GM13977 (cell line): ENCODE measurements at regions not wholly inside any gene's neighbourhood (a gene's known extent, or its start where the extent isn't known, plus 50 kb on each side); places are given as distances from the start of the nearest gene placed in this dataset.

ENCODE experiments used
- DNase-seq: peaks from one replicate; pipeline ENCODE4 v3.0.0; 2012; ENCODE audit warnings: low spot score
- CTCF ChIP-seq: IDR thresholded peaks from 2 replicates; pipeline ENCODE4 v1.5.1; 2012; ENCODE audit warnings: mild to moderate bottlenecking, control low read depth; ENCODE audit not compliant: insufficient read depth; ENCODE audit errors: extremely low read depth, missing control alignments
- in situ Hi-C: fragments of 300-500 bp; cut with MboI; formaldehyde crosslinking; loops from one replicate; pipeline ENCODE4 v1.12.0; 2022; ENCODE audit warnings: low sequenced_read_pairs, low pct_unique_long_range_greater_than_20kb, mixed read lengths, inconsistent platforms; ENCODE audit not compliant: unreplicated experiment

- in situ Hi-C loops: no loop called here
- no peak for DNase-seq
- TF ChIP-seq CTCF: no peak
These were observed 84.3 kb downstream of the NPTX2 start for GRCh38 chr7:98701372-98701771.

- in situ Hi-C loops: no loop called here
- DNase-seq: no peak
- no peak for TF ChIP-seq CTCF
These were observed 84.9 kb downstream of the NPTX2 start for GRCh38 chr7:98702021-98702420.

GRCh38 chr7:98703916-98704315 is 86.8 kb downstream of the NPTX2 start:
- in situ Hi-C loops: no loop called here
- no peak for DNase-seq
- no peak for TF ChIP-seq CTCF

GRCh38 chr7:98705626-98706025 is 88.5 kb downstream of the NPTX2 start:
- DNase-seq: no peak
- TF ChIP-seq CTCF: no peak
- in situ Hi-C loops: no loop called here

GRCh38 chr7:98707076-98707475 is 90.0 kb downstream of the NPTX2 start:
- in situ Hi-C loops: no loop called here
- no peak for DNase-seq
- no peak for TF ChIP-seq CTCF

- in situ Hi-C loops: no loop called here
- TF ChIP-seq CTCF: no peak
- DNase-seq: no peak
These were observed 94.9 kb downstream of the NPTX2 start for GRCh38 chr7:98711945-98712344.
